Activated T-helper 17 cell treated with anti-CD3 and anti-CD28 coated beads, Interleukin-2, amount 50 U/mL, for 72 hours (primary cell): ENCODE measurements at regions not wholly inside any gene's neighbourhood (a gene's known extent, or its start where the extent isn't known, plus 50 kb on each side); places are given as distances from the start of the nearest gene placed in this dataset.
A peak's percentile ranks its signal among the peaks of the same experiment; 100 is the strongest.
"Not testable (repeated sequence)": the region's sequence is repeated elsewhere in the genome, so short reads cannot be mapped to it uniquely, and the experiment has no call there.

Experiments used
- ATAC-seq: fragments of 150-1000 bp; cut with Tn5 transposase; replicated peaks from 2 replicates; pipeline ENCODE4 v1.10.0; 2021; ENCODE audit warnings: mild to moderate bottlenecking, moderate library complexity
- H3K27ac Mint-ChIP-seq: one replicate; pipeline ENCODE4 v1.8.0; 2022; ENCODE audit warnings: mixed read lengths
- H3K27me3 Mint-ChIP-seq: one replicate; pipeline ENCODE4 v1.8.0; 2022; ENCODE audit warnings: mixed read lengths
- H3K36me3 Mint-ChIP-seq: one replicate; pipeline ENCODE4 v1.8.0; 2022; ENCODE audit warnings: low read depth, mild to moderate bottlenecking, mixed read lengths
- H3K4me1 Mint-ChIP-seq: one replicate; pipeline ENCODE4 v1.8.0; 2022; ENCODE audit warnings: mixed read lengths
- H3K4me3 Mint-ChIP-seq: one replicate; pipeline ENCODE4 v1.8.0; 2022; ENCODE audit warnings: mild to moderate bottlenecking, mixed read lengths
- H3K9me3 Mint-ChIP-seq: one replicate; pipeline ENCODE4 v1.8.0; 2022; ENCODE audit warnings: mixed read lengths

DNA sequence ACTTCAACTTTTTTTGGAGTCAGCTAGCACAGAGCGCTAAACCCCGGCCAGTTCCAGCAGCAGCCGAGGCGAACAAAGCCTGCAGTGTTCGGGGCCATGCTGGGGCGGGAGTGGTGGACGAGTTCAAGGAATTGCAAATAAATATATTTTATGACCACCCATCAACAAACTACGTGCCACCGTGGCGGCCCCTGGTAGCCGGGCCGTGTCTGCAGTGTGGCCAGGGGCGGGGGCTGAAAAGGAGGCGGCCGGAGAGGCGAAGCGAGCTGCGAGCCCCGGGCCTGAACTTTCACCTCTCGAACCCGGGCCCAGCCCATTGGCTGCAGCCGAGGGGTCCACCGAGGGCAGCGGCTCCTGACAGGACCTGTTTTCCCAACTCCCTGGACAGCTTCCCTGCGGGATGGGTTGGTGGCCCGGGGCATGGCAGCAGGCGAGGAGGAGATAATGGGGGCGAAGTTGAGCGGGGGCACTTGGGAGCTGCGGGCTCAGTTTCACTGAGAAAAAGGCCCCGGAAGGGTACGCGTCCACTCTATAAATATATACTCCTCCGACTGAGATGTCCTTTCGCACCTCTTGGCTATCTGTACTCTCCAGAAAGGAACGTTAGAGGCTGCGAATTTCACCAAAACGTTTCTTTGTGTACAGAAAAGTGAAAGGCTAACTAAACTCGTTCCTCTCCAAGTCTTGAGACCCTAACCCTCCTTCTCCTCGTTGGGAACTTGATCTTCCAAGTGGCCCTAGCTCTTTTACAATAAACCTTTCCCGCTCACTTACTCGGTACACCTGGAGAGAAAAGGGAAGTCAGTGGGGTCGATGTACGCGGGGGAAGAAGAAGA, 164.6 kb upstream of the PPP1R3A start:
- ATAC-seq = no peak
- Mint-ChIP-seq H3K27ac (no peak overlapping the region), H3K4me1 (peaks cover 18% of the 10 kb centered on the region), H3K4me3 (peak overlapping the region; percentile 88), H3K9me3 (no peaks in the 10 kb centered on the region), H3K36me3 (peaks cover 15% of the 10 kb centered on the region), H3K27me3 (peaks cover 66% of the 10 kb centered on the region)

DNA sequence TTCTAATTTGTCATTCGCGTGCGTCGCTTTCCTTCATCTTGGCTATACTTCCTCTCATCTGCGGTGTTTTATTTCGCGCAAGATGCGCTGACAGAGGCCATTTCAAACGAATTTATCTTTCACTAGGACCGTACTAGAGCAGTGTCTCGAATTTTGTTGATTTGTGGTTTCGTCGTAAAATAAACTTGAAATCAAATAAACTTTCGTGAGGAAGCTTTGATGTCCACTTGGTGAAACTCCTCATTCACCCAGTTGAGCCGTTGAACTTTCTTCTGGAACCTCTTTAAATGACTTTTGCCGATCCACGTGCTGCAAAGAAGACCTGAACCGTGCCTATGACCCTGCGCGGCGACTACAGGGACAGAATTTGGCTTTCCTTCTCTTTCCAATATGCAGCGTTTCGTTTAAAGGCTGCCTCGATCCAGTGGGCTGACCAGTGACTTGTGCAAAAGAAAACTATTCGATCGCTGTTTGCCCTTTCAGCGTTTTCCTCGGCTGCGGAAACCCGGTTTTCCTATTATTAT, 163.9 kb upstream of the PPP1R3A start:
- H3K4me3 Mint-ChIP-seq = peak overlapping the region; percentile 88
- no peak for ATAC-seq
- H3K27ac Mint-ChIP-seq = no peak overlapping the region
- H3K9me3 Mint-ChIP-seq = no peaks in the 10 kb centered on the region
- peaks cover 18% of the 10 kb centered on the region for H3K4me1 Mint-ChIP-seq
- H3K27me3 Mint-ChIP-seq = peaks cover 62% of the 10 kb centered on the region
- peaks cover 15% of the 10 kb centered on the region for H3K36me3 Mint-ChIP-seq

DNA sequence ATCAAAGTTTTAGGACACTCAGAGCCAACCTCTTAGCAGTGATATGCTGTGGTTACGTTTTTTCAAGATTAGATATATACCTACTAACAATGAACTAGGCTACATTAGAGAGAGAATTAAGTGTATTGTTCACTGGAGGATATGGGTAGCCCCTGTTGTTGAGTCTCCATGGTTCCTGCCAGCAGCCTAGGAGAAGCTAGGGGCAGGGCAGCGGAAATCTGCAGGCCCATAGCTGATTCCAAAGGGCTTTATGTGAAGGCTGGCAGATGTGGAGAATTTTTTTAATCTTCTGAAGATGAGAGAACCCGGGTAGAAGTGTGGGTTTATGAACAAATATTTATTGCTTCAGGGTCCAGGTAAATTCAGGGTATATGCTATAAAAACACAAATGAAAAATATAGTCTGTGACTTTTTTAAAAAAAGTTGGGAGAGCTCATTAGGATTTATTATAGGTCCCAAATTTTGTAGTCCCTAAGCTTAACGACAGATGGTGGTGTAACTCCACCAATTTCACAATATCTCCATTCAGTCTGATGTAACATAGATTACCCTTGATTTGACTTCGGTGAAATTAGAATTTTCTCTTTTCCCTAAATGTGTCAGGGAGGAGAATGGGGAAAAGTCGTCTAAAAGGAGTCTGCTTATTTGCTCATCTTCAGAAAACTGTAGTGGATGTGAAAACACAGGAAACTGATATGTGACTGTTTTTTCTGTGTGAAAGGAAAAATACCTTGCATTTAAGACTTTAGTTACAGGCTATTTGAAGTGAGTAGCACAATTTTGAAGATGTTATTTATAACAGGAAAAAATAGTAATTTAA, 163.0 kb upstream of the PPP1R3A start:
- peaks cover 56% of the 10 kb centered on the region for H3K27me3 Mint-ChIP-seq
- ATAC-seq = no peak
- no peak overlapping the region for H3K27ac Mint-ChIP-seq
- H3K4me1 Mint-ChIP-seq = peaks cover 18% of the 10 kb centered on the region
- no peaks in the 10 kb centered on the region for H3K9me3 Mint-ChIP-seq
- H3K36me3 Mint-ChIP-seq = peaks cover 10% of the 10 kb centered on the region
- no peak overlapping the region for H3K4me3 Mint-ChIP-seq

DNA sequence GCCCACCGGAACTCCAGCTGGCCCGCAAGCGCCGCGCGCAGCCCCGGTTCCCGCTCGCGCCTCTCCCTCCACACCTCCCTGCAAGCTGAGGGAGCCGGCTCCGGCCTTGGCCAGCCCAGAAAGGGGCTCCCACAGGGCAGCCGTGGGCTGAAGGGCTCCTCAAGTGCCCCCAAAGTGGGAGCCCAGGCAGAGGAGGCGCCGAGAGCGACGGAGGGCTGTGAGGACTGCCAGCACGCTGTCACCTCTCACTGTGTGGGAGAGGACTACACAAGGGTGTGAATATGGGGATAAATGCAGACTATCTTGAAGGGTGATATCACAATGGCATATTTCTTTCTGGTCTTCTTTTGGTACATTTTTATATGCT, 158.3 kb upstream of the PPP1R3A start:
- not testable (repeated sequence) for H3K36me3 Mint-ChIP-seq

DNA sequence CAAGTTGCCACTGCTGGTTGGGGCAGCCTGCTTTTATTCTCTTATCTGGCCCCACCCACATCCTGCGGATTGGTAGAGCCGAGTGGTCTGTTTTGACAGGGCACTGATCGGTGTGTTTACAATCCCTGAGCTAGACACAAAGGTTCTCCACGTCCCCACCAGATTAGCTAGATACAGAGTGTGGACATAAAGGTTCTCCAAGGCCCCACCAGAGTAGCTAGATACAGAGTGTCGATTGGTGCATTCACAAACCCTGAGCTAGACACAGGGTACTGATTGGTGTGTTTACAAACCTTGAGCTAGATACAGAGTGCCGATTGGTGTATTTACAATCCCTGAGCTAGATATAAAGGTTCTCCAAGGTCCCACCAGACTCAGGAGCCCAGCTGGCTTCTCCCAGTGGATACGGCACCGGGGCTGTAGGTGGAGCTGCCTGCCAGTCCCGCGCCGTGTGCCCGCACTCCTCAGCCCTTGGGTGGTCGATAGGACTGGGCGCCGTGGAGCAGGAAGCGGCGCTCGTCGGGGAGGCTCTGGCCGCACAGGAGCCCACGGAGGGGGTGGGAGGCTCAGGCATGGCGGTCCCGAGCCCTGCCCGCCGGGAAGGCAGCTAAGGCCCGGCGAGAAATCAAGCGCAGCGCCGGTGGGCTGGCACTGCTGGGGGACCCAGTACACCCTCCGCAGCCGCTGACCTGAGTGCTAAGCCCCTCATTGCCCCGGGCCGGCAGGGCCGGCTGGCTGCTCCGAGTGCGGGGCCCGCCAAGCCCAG, 157.8 kb upstream of the PPP1R3A start:
- peaks cover 37% of the 10 kb centered on the region for H3K27me3 Mint-ChIP-seq
- H3K27ac Mint-ChIP-seq, H3K4me1 Mint-ChIP-seq, H3K36me3 Mint-ChIP-seq, H3K9me3 Mint-ChIP-seq, ATAC-seq, H3K4me3 Mint-ChIP-seq: not testable (repeated sequence)

More for the DNA sequence above, 158.3 kb upstream of the PPP1R3A start:
- H3K9me3 Mint-ChIP-seq, H3K27ac Mint-ChIP-seq, H3K4me1 Mint-ChIP-seq, ATAC-seq, H3K4me3 Mint-ChIP-seq: not testable (repeated sequence)
- H3K27me3 Mint-ChIP-seq = peaks cover 40% of the 10 kb centered on the region

DNA sequence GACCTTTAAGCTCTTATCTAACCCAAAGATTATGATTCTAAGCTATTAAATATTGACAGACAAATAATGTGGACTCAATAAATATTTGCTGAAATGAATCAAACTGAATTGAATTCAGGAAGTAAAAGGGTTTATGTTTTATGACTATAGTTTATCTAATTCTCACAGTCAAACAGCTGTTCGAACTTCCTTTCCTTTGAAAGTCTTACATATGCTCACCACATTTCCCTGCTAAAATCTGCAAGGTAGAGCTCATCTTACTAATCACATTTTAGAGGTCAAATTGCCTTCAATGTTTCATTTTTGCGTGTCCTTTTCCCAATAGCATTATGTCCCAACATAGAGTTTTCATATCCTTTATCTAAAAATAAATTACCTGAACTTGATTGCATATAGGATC, 154.9 kb upstream of the PPP1R3A start:
- H3K27ac Mint-ChIP-seq = no peak overlapping the region
- no peak for ATAC-seq
- H3K4me3 Mint-ChIP-seq = no peak overlapping the region
- H3K27me3 Mint-ChIP-seq = peaks cover 20% of the 10 kb centered on the region
- H3K9me3 Mint-ChIP-seq = no peaks in the 10 kb centered on the region
- no peaks in the 10 kb centered on the region for H3K4me1 Mint-ChIP-seq
- H3K36me3 Mint-ChIP-seq = no peaks in the 10 kb centered on the region

DNA sequence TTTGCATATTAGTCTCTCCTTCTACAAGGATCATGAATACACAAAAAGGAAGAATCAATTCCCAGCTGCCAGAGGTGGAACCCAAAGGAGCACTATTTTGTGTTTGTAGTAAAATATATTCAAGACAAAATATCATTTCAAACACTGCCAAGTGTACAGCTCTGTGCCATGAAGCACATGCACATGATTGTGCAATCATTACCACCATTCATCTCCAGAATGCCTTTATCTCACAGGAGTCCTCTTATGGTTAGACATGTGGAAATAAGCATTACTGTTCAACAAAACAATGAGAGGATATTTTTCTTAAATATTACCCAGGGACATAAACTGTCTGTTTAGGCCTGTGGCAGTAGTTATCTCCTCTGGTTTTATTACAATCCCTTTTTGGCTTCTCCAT, 151.4 kb upstream of the PPP1R3A start:
- Mint-ChIP-seq H3K27ac (no peak overlapping the region), H3K4me3 (no peak overlapping the region), H3K4me1 (no peaks in the 10 kb centered on the region), H3K36me3 (no peaks in the 10 kb centered on the region), H3K9me3 (no peaks in the 10 kb centered on the region), H3K27me3 (peaks cover 17% of the 10 kb centered on the region)
- ATAC-seq = no peak

DNA sequence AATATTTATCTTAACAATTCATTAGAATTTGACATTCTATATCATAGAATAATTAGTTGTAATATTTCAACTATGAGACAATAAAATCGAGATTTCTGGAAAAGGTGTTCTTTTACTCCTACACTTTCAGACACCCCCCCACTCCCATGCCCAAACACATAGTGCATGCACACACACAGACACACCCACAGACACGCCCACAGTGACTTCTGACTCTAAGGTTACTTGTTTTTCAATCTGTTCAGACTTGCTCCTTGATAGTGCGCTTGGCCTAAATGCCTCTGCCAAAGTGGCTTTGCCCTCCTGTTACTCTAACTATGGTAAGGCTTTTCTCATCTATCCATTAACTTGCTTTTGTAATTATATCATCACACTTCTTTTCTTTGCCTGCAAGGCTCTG, 144.0 kb upstream of the PPP1R3A start:
- peaks cover 20% of the 10 kb centered on the region for H3K27me3 Mint-ChIP-seq
- ATAC-seq = no peak
- H3K27ac Mint-ChIP-seq = no peak overlapping the region
- H3K36me3 Mint-ChIP-seq = no peaks in the 10 kb centered on the region
- H3K9me3 Mint-ChIP-seq = no peaks in the 10 kb centered on the region
- no peaks in the 10 kb centered on the region for H3K4me1 Mint-ChIP-seq
- H3K4me3 Mint-ChIP-seq = no peak overlapping the region

DNA sequence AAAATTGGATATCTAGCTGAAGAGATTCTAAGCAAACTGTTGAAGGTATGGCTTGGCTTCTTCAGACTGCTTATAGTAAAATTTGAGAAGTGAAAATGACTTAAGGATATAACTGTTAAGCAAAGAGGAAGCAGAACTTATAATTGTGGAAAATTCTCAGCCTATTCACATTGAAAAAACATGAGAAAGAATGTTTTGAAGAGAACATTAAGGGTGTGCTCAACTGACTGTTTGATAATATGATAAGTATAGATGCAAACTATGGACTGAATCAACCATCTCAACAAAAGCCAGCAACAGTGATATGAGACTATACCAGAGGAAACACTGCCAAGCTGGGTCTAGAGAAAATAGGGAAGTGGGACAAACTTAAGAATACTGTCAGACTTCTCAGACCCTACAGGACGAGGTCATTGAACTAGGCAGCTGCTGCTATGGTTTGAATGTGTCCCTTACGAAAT, 133.1 kb upstream of the PPP1R3A start:
- H3K36me3 Mint-ChIP-seq = no peaks in the 10 kb centered on the region
- peaks cover 19% of the 10 kb centered on the region for H3K4me1 Mint-ChIP-seq
- no peak overlapping the region for H3K4me3 Mint-ChIP-seq
- H3K9me3 Mint-ChIP-seq = peaks cover 4% of the 10 kb centered on the region
- ATAC-seq = no peak
- peaks cover 4% of the 10 kb centered on the region for H3K27me3 Mint-ChIP-seq
- H3K27ac Mint-ChIP-seq = no peak overlapping the region

DNA sequence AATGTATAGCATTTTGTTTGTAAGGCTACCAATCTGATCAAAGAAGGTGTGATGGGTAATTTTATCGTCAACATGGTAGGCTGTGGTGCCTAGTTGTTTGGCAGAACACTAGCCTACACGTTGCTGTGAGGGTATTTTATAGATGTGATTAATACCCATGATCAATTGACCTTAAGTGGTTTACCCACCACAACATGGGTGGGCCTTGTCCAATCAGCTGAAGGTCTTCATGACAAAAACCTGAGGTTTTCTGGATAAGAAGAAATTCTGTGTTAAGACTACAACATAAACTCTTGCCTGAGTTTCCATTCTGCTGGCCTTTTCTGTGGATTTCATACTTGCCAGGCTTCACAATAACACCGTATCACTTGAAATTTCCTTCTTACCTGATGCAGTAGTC, 131.8 kb upstream of the PPP1R3A start:
- no peak for ATAC-seq
- Mint-ChIP-seq H3K4me1 (peaks cover 19% of the 10 kb centered on the region), H3K36me3 (no peaks in the 10 kb centered on the region), H3K9me3 (no peaks in the 10 kb centered on the region), H3K4me3 (no peak overlapping the region), H3K27ac (no peak overlapping the region), H3K27me3 (no peaks in the 10 kb centered on the region)

DNA sequence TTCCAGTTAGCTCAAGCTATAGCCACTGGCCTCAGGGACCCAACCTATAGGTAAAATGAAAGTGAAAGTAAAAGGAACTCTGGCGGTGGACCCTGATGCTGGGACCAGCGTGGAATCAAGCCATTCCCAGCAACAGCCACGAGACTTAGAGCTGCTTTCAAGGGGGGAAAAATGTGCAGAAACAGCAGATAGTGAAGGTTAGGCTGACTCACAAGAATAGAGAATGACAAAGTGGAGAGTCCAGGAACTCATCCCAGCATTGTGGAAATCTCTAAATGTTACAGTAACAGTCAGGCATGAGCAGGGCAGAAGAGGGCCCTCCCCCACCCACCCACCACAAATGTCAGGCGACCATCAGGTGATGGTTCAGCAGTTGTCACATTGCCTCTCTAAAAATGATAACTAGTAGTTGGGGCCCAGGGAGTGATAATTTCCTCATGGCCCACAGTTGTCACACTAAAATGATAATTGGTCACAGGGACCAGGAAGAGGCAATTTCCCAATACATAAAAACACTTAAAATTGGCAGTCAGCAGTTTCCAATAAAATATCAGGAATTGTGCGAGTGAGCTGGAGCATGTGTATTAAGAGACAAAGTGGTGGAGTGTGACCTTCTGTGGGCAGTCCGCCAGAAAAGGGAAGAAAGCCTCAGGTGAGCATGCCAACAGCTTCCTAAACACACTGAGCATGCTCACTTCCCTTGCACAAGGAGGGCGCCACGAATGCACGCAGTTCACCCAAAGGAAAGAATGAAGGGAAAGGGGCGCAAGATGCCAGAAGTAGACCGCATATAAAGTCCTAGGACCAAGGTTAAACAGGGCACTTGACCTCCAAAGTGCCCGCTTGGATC, 129.8 kb upstream of the PPP1R3A start:
- peak overlapping the region; percentile 84 for H3K4me3 Mint-ChIP-seq
- no peaks in the 10 kb centered on the region for H3K36me3 Mint-ChIP-seq
- no peaks in the 10 kb centered on the region for H3K9me3 Mint-ChIP-seq
- no peaks in the 10 kb centered on the region for H3K27me3 Mint-ChIP-seq
- peaks cover 19% of the 10 kb centered on the region for H3K4me1 Mint-ChIP-seq
- ATAC-seq = peak; percentile 76
- H3K27ac Mint-ChIP-seq = peak overlapping the region; percentile 75

DNA sequence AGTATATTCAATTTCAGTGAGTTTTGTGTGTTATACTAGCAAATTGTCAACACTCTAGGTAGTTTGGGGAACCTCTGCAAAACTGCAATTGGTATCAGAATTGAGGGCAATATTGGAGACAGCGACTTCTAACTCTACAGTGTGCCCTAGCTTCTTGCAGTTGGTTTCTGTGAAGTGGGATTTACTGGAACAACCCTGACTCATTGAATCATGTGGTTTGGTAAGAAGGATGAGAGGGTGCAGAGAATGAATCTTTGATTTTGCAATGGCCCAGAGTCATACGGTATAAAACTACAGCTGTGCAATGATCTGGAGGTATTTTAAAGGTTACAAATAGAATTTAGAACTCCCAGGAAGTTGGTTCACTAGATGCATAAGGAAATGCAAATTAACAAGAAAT, 129.1 kb upstream of the PPP1R3A start:
- ATAC-seq = peak; percentile 81
- no peaks in the 10 kb centered on the region for H3K9me3 Mint-ChIP-seq
- no peaks in the 10 kb centered on the region for H3K27me3 Mint-ChIP-seq
- H3K36me3 Mint-ChIP-seq = no peaks in the 10 kb centered on the region
- peak overlapping the region; percentile 84 for H3K4me3 Mint-ChIP-seq
- peak overlapping the region; percentile 75 for H3K27ac Mint-ChIP-seq
- H3K4me1 Mint-ChIP-seq = peaks cover 19% of the 10 kb centered on the region

DNA sequence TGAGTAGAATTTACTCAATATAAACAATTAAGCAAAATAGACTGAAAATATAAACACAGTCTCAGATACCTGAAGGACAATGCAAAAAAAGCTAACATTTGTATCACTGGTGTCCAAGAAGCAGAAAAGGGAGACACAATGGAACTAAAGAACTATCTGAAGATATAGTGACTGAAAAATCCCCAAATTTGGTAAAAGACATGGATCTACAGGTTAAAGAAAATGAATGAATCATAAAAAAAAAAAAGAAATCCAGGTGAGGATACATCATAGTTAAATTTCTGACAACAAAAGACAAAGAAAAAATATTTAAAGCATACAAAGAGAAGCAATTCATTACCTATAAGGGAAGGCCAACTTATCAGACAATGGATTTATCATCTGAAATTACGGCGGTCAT, 114.7 kb upstream of the PPP1R3A start:
- no peak for ATAC-seq
- no peaks in the 10 kb centered on the region for H3K9me3 Mint-ChIP-seq
- no peak overlapping the region for H3K4me3 Mint-ChIP-seq
- H3K36me3 Mint-ChIP-seq = no peaks in the 10 kb centered on the region
- H3K27ac Mint-ChIP-seq = no peak overlapping the region
- H3K27me3 Mint-ChIP-seq = no peaks in the 10 kb centered on the region
- no peaks in the 10 kb centered on the region for H3K4me1 Mint-ChIP-seq
